ENCODE measurements at regions not wholly inside any gene's neighbourhood (a gene's known extent, or its start where the extent isn't known, plus 50 kb on each side); places are given as distances from the start of the nearest gene placed in this dataset.
"Not testable (repeated sequence)": the region's sequence is repeated elsewhere in the genome, so short reads cannot be mapped to it uniquely, and the experiment has no call there.

DNA sequence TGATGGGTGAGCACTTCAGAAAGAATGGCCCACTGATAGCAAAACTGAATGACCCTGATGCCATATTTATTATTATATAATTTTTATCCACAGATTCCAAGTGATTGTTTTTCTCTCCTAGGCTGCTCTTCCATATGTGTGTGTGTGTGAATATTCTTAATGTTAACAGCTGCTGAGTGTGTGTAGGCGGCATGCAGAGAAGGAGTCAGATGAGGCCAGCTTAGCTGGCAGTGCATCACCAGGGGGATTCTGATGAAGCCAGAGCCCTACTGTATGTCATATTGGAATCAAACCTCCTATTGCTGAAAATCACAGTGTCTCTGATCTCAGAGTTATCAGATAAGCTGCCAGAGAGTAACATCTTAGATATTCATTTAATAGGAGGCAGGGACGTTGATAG lies 177.1 kb downstream of the DMAC1 start:
- DNase-seq (ENCODE audit: low read depth, low spot score): no peak

DNA sequence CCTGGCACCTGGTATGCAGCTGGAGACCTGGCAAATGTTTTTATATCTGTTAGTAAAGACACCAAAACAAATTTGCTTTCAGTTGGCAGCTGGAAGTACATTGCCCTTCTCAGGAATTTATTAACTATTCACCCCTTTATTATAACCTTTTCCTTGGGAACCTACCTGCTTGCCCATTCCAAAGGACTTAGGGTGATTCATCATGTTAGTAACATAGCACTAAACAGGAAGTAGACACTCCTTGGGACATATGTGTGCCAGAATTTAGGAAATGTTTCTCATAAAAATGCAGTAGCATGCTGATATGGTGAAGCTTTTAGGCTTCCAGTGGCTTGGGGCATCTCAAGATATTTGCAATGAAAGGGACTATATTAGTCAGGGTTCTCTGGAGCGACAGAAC lies 184.2 kb downstream of the DMAC1 start:
- no peak for DNase-seq (ENCODE audit: low read depth, low spot score)

DNA sequence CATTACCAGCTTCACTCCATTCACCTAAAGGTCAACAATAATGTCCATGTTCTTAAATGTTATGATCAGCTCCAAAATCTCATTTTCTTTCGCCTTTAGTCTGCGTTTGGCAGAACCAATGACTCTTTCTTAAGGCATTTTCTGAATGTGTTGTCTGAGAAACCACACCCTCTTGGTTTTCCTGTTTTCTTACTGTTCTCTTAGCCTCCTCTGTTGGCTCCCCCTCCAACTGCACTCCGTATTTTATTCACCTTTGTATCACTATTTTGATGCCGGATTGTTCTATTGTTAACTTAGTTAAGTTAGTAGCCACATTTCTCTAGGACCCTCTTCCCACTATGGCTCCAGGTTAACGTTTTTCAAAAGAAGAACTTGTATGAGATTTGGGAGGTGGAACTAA lies 185.6 kb downstream of the DMAC1 start:
- DNase-seq (ENCODE audit: low read depth, low spot score): no peak

DNA sequence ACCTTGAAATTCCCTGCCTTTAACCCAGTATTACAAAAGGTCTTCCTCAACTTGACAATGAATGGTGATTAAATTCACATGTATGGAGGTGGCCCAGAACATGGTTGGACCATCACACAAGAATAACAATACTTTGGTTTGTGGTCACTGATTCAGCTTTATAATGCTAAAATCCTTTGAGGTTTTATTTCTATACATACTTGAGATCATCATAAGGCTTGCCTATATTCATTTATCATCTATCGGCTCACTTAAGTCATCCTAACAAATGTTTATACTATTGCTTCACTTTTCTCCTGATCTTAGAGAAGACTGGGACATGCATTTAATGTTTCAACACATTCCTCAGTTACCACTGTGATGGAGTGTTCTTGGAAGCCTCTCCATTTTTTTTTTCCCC lies 191.3 kb downstream of the DMAC1 start:
- no peak for DNase-seq (ENCODE audit: low read depth, low spot score)

GRCh38 chr9:7607421-7607820 lies 192.2 kb downstream of the DMAC1 start:
- DNase-seq (ENCODE audit: low read depth, low spot score): no peak

- no peak for DNase-seq (ENCODE audit: low read depth, low spot score)
Measured at GRCh38 chr9:7606591-7606990, 193.0 kb downstream of the DMAC1 start.

DNA sequence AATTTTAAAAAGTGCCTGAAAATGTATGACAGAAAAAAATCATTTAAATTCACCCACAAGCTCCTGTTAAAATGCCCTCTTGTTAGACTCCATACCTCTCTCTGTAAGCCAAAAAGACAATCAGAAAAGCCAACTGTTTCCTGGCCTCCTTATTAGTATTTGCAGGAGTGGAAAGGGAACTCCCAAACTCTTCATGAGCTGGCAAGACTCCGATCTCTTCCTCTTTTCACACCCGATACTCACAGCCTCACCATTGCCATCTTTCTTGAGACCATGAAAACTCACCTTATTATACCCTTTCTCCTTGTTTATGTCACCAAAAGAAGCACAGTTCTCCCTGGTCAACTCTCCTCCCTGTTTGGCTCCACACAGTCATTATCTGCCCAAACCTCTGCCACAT lies 197.8 kb downstream of the DMAC1 start:
- no peak for DNase-seq (ENCODE audit: low read depth, low spot score)

GRCh38 chr9:7597716-7598115 lies 201.9 kb downstream of the DMAC1 start:
- DNase-seq (ENCODE audit: low read depth, low spot score): no peak

GRCh38 chr9:7592321-7593316 lies 207.0 kb downstream of the DMAC1 start:
- no peak for DNase-seq (ENCODE audit: low read depth, low spot score)

- DNase-seq (ENCODE audit: low read depth, low spot score): no peak
Measured at GRCh38 chr9:7591501-7591900, 208.1 kb downstream of the DMAC1 start.

DNA sequence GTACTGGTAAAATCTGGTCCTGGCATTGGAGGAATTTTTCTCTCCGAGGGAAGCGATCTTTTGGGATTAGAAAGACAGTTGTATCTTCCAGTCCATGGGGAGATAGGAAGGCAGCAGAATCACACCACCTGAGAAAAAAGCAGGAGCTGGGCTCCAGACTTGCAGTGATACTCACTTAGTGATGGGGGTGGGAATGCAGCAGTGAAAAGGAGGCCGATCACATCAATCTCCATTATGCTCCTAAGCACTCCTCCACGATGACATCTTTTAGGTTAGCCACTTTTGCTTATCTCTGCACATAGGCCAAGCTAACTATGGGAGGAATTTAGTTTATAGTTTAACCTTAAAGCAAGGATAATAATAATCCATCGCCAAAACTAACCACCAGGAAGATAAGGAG lies 219.0 kb downstream of the DMAC1 start:
- DNase-seq (ENCODE audit: low read depth, low spot score): no peak

DNA sequence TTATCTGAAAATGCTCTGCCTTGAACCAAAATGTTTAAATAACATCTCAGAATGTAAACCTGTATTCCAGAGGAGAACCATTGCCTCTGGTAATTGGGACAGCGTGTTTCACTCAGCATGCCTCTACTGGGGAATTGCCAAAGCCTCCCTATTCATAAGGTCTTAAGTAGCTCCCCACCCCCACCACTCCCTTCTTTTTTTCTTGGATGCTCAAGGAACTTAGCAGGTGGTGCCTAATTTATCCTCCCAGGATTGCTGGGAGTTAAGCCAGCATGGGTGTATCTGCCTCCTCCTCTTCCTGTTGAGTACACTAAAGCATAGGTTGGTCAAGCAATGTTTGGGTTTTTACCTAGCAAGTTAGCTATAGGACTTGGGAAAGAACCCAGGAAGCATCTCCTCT lies 220.2 kb downstream of the DMAC1 start:
- no peak for DNase-seq (ENCODE audit: low read depth, low spot score)

DNA sequence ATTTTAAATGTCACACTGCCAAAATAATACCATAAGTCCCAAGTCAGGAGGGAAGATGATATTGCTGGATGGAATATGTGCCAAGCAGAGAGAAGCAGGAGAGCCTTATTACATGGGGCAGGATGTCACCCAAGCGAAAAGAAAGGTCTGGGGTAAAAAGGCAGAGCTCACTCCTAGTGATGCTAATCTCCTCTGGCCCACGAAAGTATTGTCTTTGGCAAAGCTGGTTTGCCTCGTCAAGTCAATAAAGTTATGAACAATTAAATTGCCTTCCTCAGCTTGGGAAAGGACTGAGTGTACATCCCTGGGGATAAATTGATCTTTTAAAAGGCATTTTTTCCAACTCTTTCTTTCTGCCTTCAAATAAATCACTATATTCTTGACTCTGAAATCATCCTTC lies 220.6 kb downstream of the DMAC1 start:
- DNase-seq (ENCODE audit: low read depth, low spot score): no peak

GRCh38 chr9:7570107-7570720 lies 229.4 kb downstream of the DMAC1 start:
- DNase-seq (ENCODE audit: low read depth, low spot score): peak; percentile 9

DNA sequence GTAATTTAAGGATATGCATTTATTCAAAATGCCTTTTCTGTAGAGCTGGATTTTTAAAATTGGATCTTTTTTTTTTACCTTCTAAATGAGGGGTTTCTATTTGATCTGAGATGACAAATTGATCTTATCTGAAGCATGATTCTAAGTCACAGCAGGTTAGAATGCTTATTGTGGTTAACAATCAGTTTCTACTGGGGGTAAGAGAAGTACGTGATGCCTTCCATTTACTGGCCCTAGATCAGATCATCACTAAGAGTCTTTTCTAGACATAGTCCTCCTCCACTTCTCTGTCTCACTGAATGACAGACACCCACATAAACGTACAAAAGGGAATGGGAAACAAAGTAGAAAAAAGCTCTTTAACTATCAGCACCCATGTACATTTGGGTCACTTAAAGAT lies 231.9 kb downstream of the DMAC1 start:
- DNase-seq (ENCODE audit: low read depth, low spot score): no peak

DNA sequence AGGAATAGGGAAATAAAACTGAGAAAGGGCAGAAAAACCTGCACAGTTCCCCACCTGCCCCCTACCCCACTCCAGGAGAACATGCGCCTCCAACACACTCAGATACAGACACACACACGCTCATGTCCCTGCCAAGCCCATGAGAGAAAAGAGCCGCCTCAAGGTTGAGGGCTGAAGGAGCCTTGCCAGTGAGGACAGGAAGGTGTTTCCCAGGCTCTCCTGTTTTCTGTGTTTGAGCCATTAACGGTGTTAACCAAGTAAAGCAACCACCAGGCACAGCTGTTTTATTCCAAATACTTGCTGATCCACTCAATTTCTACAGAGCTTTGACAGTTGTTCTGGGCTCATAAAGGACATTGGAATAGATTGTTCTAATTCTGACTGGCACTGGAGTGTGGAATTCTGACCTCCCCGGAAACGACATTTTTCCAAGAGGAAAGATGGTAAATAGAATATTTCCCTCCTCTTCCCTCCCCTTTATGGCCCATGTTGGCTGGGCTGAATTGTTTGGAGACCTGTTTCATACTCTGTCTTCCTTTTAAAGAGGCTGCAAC lies 238.0 kb downstream of the DMAC1 start:
- no peak for DNase-seq (ENCODE audit: low read depth, low spot score)

GRCh38 chr9:7560669-7561305 lies 238.8 kb downstream of the DMAC1 start:
- no peak for DNase-seq (ENCODE audit: low read depth, low spot score)

DNA sequence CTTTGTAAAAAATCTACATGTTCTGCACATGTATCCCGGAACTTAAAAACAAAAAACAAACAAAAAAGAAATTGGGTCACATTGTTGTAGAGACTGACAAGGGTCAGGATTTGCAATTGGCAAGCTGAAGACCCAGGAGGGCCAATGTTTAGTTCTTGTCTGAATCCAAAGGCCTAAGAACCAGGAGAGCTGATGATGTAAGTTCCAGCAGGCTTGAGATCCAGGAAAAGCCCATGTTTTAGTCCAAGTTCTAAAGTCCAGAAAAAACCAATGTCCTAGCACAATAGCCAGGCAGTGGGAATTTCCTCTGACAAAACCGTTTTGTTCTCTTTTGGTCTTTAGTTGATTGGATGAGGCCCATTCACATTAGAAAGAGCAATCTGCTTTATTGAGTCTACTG lies 244.9 kb downstream of the DMAC1 start:
- no peak for DNase-seq (ENCODE audit: low read depth, low spot score)

GRCh38 chr9:7552706-7553105 lies 246.9 kb downstream of the DMAC1 start:
- DNase-seq (ENCODE audit: low read depth, low spot score): not testable (repeated sequence)

GRCh38 chr9:7549249-7549648 lies 250.3 kb downstream of the DMAC1 start:
- no peak for DNase-seq (ENCODE audit: low read depth, low spot score)

- no peak for DNase-seq (ENCODE audit: low read depth, low spot score)
Measured at GRCh38 chr9:7546261-7546660, 253.3 kb downstream of the DMAC1 start.

All from smooth muscle cell of the brain vasculature (primary cell).